Peyer's patch (tissue), 4 donors: ENCODE measurements at regions not wholly inside any gene's neighbourhood (a gene's known extent, or its start where the extent isn't known, plus 50 kb on each side); places are given as distances from the start of the nearest gene placed in this dataset.
"Not testable (repeated sequence)": the region's sequence is repeated elsewhere in the genome, so short reads cannot be mapped to it uniquely, and the experiment has no call there.

Experiments used
- CTCF ChIP-seq, 6 experiments: fragments of 450-650 bp in 4 of 6; fragments of 200-600 bp in 2 of 6; sonication (generic) in 1 of 6; IDR thresholded peaks; one replicate each; pipeline ENCODE4 v1.5.1; 2017 to 2019; ENCODE audit warnings: antibody characterized with exemption in 6 of 6, mild to moderate bottlenecking in 3 of 6, moderate library complexity in 1 of 6
- POLR2A ChIP-seq, 2 donors: fragments of 450-650 bp; IDR thresholded peaks; one replicate each; pipeline ENCODE4 v1.5.1; 2017; ENCODE audit warnings: antibody characterized with exemption in 2 of 2, mild to moderate bottlenecking in 2 of 2, moderate library complexity in 2 of 2

- not testable (repeated sequence) for TF ChIP-seq CTCF, POLR2A (IDR thresholded peaks at IDR 0.05)
Measured at GRCh38 chr7:124171812-124172211, 138.9 kb upstream of the TMEM229A start.
